Panc1 (cell line): ENCODE measurements at regions not wholly inside any gene's neighbourhood (a gene's known extent, or its start where the extent isn't known, plus 50 kb on each side); places are given as distances from the start of the nearest gene placed in this dataset.

Experiments used
- ATAC-seq: fragments of 200-7000 bp; cut with Tn5 transposase; 2 replicates; pipeline ENCODE4 v1.9.1; 2020; ENCODE audit warnings: mild to moderate bottlenecking, moderate library complexity
- BruUV-seq: library from RNA; stranded (reverse); fragments of 400-500 nt; replicated peaks from 2 replicates; lab custom pipeline; 2021; lab: Mats Ljungman, UMichigan
- CTCF ChIA-PET: fragments of 300-600 bp; sonication (Branson Sonifier 250); formaldehyde crosslinking; loops from one replicate; lab custom pipeline; 2022; ENCODE audit warnings: antibody characterized with exemption; lab: Charles Lee
- POLR2A ChIA-PET: fragments of 300-600 bp; sonication (Branson Sonifier 250); formaldehyde crosslinking; loops from one replicate; lab custom pipeline; 2022; ENCODE audit warnings: antibody characterized with exemption; lab: Charles Lee
- DNase-seq: peaks from one replicate; pipeline ENCODE4 v3.0.0-alpha.2; 2010; ENCODE audit warnings: low read depth, low spot score
- H3K27ac ChIP-seq: 2 replicates; pipeline ENCODE4 v1.5.1; 2011; ENCODE audit warnings: mild to moderate bottlenecking, low read length, inconsistent platforms
- H3K27me3 ChIP-seq: fragments of 200-500 bp; sonication (Bioruptor generic); 2 replicates; pipeline ENCODE4 v1.6.0; 2014; ENCODE audit warnings: low read length, inconsistent platforms; ENCODE audit not compliant: control insufficient read depth, insufficient read depth
- H3K36me3 ChIP-seq: fragments of 200-500 bp; sonication (Bioruptor generic); 2 replicates; pipeline ENCODE4 v1.5.1; 2014; ENCODE audit warnings: inconsistent platforms, mild to moderate bottlenecking, low read length, moderate library complexity; ENCODE audit not compliant: control insufficient read depth, insufficient read depth
- H3K4me1 ChIP-seq: 2 replicates; pipeline ENCODE4 v1.5.1; 2011; ENCODE audit warnings: inconsistent platforms, mild to moderate bottlenecking, low read length, moderate library complexity; ENCODE audit not compliant: control insufficient read depth, insufficient read depth
- H3K4me3 ChIP-seq, 2 experiments: 2 replicates each; pipeline ENCODE4 v1.5.1; 2011 to 2012; ENCODE audit warnings: low read depth in 2 of 2, low read length in 2 of 2, mild to moderate bottlenecking in 2 of 2, inconsistent platforms in 1 of 2, moderate library complexity in 1 of 2
- H3K9me3 ChIP-seq: fragments of 200-500 bp; sonication (Bioruptor generic); 2 replicates; pipeline ENCODE4 v1.5.1; 2014; ENCODE audit warnings: low read depth, mild to moderate bottlenecking, inconsistent platforms, low read length, moderate library complexity; ENCODE audit not compliant: control insufficient read depth, insufficient read depth
- POLR2AphosphoS5 ChIP-seq: IDR thresholded peaks from 2 replicates; pipeline ENCODE4 v1.6.1; 2012; ENCODE audit warnings: mild to moderate bottlenecking, low read depth, low read length, moderate library complexity
- SIN3A ChIP-seq: IDR thresholded peaks from 2 replicates; pipeline ENCODE4 v1.6.1; 2012; ENCODE audit warnings: low read depth, mild to moderate bottlenecking, low read length, moderate library complexity, borderline replicate concordance; ENCODE audit not compliant: insufficient read depth
- TCF7L2 ChIP-seq: IDR thresholded peaks from 2 replicates; pipeline ENCODE4 v1.6.1; 2011; ENCODE audit warnings: mild to moderate bottlenecking, low read depth, low read length, inconsistent platforms
- in situ Hi-C: cut with HindIII; loops from 2 replicates; pipeline ENCODE4 v1.10.0; 2016; ENCODE audit warnings: low sequenced_read_pairs, low pct_unique_long_range_greater_than_20kb
- intact Hi-C: fragments of 100-400 bp; cut with micrococcal nuclease; formaldehyde crosslinking; loops from one replicate; pipeline ENCODE4 v1.10.0; 2022; ENCODE audit not compliant: unreplicated experiment
- TF ChIP-seq, protein P1 (sequence below), 2 experiments: IDR thresholded peaks; 2 replicates each; pipeline ENCODE4 v1.6.1; 2011 to 2012; ENCODE audit warnings: low read depth in 2 of 2, control low read depth in 1 of 2, low read length in 1 of 2, mild to moderate bottlenecking in 1 of 2, moderate library complexity in 1 of 2; ENCODE audit not compliant: insufficient read depth in 1 of 2
- TF ChIP-seq, protein P2 (sequence below): fragments of 450-650 bp; IDR thresholded peaks from 2 replicates; pipeline ENCODE4 v1.5.1; 2017; ENCODE audit warnings: mild to moderate bottlenecking

DNA sequence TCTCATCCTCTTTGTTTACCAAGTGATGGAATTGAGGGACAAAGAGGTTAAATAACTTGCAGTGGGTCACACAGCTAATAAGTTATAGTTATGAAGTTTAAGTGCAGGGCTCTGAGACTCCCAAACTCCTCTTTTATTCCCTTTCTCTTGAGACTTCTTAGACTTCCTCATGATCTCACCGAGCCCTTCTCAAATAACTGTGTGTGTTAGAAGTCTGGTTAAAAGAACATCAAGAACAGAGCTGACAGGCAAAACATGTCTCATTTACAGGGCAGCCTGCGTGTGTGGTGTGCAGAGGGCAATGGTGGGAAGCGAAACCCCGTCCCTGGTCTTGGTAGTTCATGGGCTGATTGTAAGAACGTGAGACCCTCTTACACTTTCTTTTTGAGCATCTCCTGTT, 368.0 kb downstream of the SLC4A3 start:
- no peak for DNase-seq
- intact Hi-C loops, result no loop called here
- Histone ChIP-seq H3K4me3 (no peak overlapping the region), H3K36me3 (no peaks in the 10 kb centered on the region), H3K27me3 (no peaks in the 10 kb centered on the region), H3K27ac (no peak overlapping the region), H3K9me3 (no peaks in the 10 kb centered on the region), H3K4me1 (no peaks in the 10 kb centered on the region)
- in situ Hi-C loops, result no loop called here
- no peak for TF ChIP-seq SIN3A
- TF ChIP-seq, protein P1, sequence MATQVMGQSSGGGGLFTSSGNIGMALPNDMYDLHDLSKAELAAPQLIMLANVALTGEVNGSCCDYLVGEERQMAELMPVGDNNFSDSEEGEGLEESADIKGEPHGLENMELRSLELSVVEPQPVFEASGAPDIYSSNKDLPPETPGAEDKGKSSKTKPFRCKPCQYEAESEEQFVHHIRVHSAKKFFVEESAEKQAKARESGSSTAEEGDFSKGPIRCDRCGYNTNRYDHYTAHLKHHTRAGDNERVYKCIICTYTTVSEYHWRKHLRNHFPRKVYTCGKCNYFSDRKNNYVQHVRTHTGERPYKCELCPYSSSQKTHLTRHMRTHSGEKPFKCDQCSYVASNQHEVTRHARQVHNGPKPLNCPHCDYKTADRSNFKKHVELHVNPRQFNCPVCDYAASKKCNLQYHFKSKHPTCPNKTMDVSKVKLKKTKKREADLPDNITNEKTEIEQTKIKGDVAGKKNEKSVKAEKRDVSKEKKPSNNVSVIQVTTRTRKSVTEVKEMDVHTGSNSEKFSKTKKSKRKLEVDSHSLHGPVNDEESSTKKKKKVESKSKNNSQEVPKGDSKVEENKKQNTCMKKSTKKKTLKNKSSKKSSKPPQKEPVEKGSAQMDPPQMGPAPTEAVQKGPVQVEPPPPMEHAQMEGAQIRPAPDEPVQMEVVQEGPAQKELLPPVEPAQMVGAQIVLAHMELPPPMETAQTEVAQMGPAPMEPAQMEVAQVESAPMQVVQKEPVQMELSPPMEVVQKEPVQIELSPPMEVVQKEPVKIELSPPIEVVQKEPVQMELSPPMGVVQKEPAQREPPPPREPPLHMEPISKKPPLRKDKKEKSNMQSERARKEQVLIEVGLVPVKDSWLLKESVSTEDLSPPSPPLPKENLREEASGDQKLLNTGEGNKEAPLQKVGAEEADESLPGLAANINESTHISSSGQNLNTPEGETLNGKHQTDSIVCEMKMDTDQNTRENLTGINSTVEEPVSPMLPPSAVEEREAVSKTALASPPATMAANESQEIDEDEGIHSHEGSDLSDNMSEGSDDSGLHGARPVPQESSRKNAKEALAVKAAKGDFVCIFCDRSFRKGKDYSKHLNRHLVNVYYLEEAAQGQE (IDR thresholded peaks at IDR 0.05; ENCODE audit: insufficient read depth in 1 of 2, low read depth in 2 of 2, low read length in 1 of 2), result no peak
- no peak for TF ChIP-seq POLR2AphosphoS5
- no peak for TF ChIP-seq TCF7L2
- TF ChIP-seq, protein P2, sequence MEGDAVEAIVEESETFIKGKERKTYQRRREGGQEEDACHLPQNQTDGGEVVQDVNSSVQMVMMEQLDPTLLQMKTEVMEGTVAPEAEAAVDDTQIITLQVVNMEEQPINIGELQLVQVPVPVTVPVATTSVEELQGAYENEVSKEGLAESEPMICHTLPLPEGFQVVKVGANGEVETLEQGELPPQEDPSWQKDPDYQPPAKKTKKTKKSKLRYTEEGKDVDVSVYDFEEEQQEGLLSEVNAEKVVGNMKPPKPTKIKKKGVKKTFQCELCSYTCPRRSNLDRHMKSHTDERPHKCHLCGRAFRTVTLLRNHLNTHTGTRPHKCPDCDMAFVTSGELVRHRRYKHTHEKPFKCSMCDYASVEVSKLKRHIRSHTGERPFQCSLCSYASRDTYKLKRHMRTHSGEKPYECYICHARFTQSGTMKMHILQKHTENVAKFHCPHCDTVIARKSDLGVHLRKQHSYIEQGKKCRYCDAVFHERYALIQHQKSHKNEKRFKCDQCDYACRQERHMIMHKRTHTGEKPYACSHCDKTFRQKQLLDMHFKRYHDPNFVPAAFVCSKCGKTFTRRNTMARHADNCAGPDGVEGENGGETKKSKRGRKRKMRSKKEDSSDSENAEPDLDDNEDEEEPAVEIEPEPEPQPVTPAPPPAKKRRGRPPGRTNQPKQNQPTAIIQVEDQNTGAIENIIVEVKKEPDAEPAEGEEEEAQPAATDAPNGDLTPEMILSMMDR, result no peak
- ChIA-PET CTCF (no interaction called here), POLR2A (no interaction called here)
- no peak for ATAC-seq
- no TSS peak for BruUV-seq

DNA sequence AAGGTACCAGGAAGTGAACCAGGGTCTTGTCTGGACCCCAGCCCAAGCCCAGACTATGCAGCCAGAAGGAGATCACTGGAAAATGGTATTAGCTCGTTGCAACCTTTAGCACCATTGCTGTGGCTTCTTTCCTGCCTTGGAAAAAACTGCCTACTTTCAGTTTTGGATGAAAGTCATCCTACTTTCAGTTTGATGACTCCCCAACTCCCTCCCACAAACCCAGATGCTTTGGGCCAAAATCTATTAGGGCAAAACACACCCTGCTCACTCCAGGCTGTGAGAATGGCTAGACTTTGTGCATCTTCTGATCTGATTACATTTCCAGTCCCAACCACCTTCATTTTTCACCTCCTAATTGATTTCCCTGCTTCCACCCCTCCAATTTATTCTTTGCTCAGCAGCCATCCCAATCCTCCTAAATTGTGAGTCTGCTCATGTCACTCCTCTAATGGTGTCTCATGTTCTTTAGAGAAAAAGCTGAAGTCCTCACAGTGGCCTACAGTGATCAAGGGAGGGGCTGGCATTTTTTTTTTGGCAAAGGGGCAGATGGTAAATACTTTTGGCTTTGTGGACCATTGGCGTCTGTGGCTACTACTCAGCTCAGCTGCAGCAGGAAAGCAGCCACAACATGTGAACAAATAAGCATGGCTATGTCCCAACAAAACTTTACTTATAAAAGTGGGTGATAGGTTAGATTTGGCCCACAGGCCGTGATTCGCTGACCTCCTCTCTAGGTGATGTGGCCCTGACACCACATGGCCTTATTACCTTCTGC, 368.7 kb downstream of the SLC4A3 start:
- no peaks in the 10 kb centered on the region for H3K36me3 ChIP-seq
- no peaks in the 10 kb centered on the region for H3K27me3 ChIP-seq
- intact Hi-C loops (no loop called here), in situ Hi-C loops (no loop called here)
- POLR2A ChIA-PET, result no interaction called here
- ATAC-seq (no peak), DNase-seq (no peak)
- H3K4me3 ChIP-seq, result no peak overlapping the region
- H3K27ac ChIP-seq, result no peak overlapping the region
- CTCF ChIA-PET, result no interaction called here
- BruUV-seq, result no TSS peak
- H3K4me1 ChIP-seq, result no peaks in the 10 kb centered on the region
- H3K9me3 ChIP-seq, result no peaks in the 10 kb centered on the region
- TF ChIP-seq POLR2AphosphoS5 (no peak), SIN3A (no peak), TCF7L2 (no peak)
- TF ChIP-seq, protein P2, result no peak
- TF ChIP-seq, protein P1 (IDR thresholded peaks at IDR 0.05; ENCODE audit: insufficient read depth in 1 of 2, low read depth in 2 of 2, low read length in 1 of 2), result no peak
